SK-N-SH treated with all-trans-retinoic acid at 6 μM for 48 hours (cell line): ENCODE measurements at regions not wholly inside any gene's neighbourhood (a gene's known extent, or its start where the extent isn't known, plus 50 kb on each side); places are given as distances from the start of the nearest gene placed in this dataset.

Source experiments
- ATAC-seq: fragments of 200-7000 bp; cut with Tn5 transposase; 3 replicates; pipeline ENCODE4 v1.9.1; 2020; ENCODE audit warnings: mild to moderate bottlenecking, moderate library complexity
- ARNTL ChIP-seq: fragments of 450-650 bp; formaldehyde crosslinking; IDR thresholded peaks from 2 replicates; pipeline ENCODE4 v1.5.0; 2020; ENCODE audit warnings: low read depth, mild to moderate bottlenecking, moderate library complexity, borderline replicate concordance
- CREB5 ChIP-seq: fragments of 250-450 bp; sonication (Bioruptor Pico); IDR thresholded peaks from 2 replicates; pipeline ENCODE4 v1.5.1; 2020; ENCODE audit warnings: low read depth, mild to moderate bottlenecking, moderate library complexity
- CSRNP3 ChIP-seq: fragments of 250-450 bp; sonication (Bioruptor Pico); IDR thresholded peaks from 2 replicates; pipeline ENCODE4 v1.5.1; 2021; ENCODE audit warnings: mild to moderate bottlenecking, moderate library complexity
- ESRRG ChIP-seq: fragments of 250-450 bp; sonication (Bioruptor Pico); IDR thresholded peaks from 2 replicates; pipeline ENCODE4 v1.6.1; 2021; ENCODE audit warnings: mild to moderate bottlenecking
- GLIS3 ChIP-seq: fragments of 250-450 bp; sonication (Bioruptor Pico); IDR thresholded peaks from 2 replicates; pipeline ENCODE4 v1.5.0; 2020; ENCODE audit warnings: mild to moderate bottlenecking, moderate library complexity
- ISL1 ChIP-seq: fragments of 250-450 bp; sonication (Bioruptor Pico); IDR thresholded peaks from 2 replicates; pipeline ENCODE4 v2.1.2; 2022; ENCODE audit warnings: mild to moderate bottlenecking, moderate library complexity
- OSR1 ChIP-seq: fragments of 250-450 bp; sonication (Bioruptor Pico); IDR thresholded peaks from 2 replicates; pipeline ENCODE4 v1.8.0; 2022; ENCODE audit warnings: moderate library complexity, mild to moderate bottlenecking, inconsistent platforms
- PATZ1 ChIP-seq: fragments of 250-450 bp; sonication (Bioruptor Pico); IDR thresholded peaks from 2 replicates; pipeline ENCODE4 v1.8.0; 2020; ENCODE audit warnings: mild to moderate bottlenecking, moderate library complexity, borderline replicate concordance
- POU6F1 ChIP-seq: fragments of 250-450 bp; sonication (Bioruptor Pico); IDR thresholded peaks from 2 replicates; pipeline ENCODE4 v1.8.0; 2021; ENCODE audit warnings: low read depth, mild to moderate bottlenecking, moderate library complexity, borderline replicate concordance
- PPARA ChIP-seq: fragments of 250-450 bp; sonication (Bioruptor Pico); IDR thresholded peaks from 2 replicates; pipeline ENCODE4 v1.5.0; 2020; ENCODE audit warnings: mild to moderate bottlenecking, borderline replicate concordance
- RARB ChIP-seq: fragments of 250-450 bp; sonication (Bioruptor Pico); IDR thresholded peaks from 2 replicates; pipeline ENCODE4 v1.8.0; 2021; ENCODE audit warnings: mild to moderate bottlenecking, moderate library complexity
- SNAI2 ChIP-seq: fragments of 250-450 bp; sonication (Bioruptor Pico); IDR thresholded peaks from 2 replicates; pipeline ENCODE4 v1.5.0; 2020; ENCODE audit warnings: mild to moderate bottlenecking, moderate library complexity
- TCF4 ChIP-seq: fragments of 250-450 bp; sonication (Bioruptor Pico); IDR thresholded peaks from 2 replicates; pipeline ENCODE4 v1.8.0; 2021; ENCODE audit warnings: mild to moderate bottlenecking, moderate library complexity, borderline replicate concordance
- TOX ChIP-seq: fragments of 250-450 bp; sonication (Bioruptor Pico); IDR thresholded peaks from 2 replicates; pipeline ENCODE4 v1.8.0; 2021; ENCODE audit warnings: mild to moderate bottlenecking, moderate library complexity, borderline replicate concordance
- ZC3H10 ChIP-seq: fragments of 250-450 bp; sonication (Bioruptor Pico); IDR thresholded peaks from 2 replicates; pipeline ENCODE4 v1.5.1; 2021; ENCODE audit warnings: mild to moderate bottlenecking, moderate library complexity
- ZFP3 ChIP-seq: fragments of 250-450 bp; sonication (Bioruptor Pico); IDR thresholded peaks from 2 replicates; pipeline ENCODE4 v1.5.0; 2020; ENCODE audit warnings: mild to moderate bottlenecking, moderate library complexity
- ZFP30 ChIP-seq: fragments of 450-650 bp; formaldehyde crosslinking; IDR thresholded peaks from 2 replicates; pipeline ENCODE4 v1.5.0; 2022; ENCODE audit warnings: mild to moderate bottlenecking, moderate library complexity
- ZNF565 ChIP-seq: fragments of 450-650 bp; formaldehyde crosslinking; conservative IDR thresholded peaks from 2 replicates; pipeline ENCODE4 v1.5.0; 2020; ENCODE audit warnings: low read depth, mild to moderate bottlenecking, moderate library complexity
- ZNF70 ChIP-seq: fragments of 450-650 bp; formaldehyde crosslinking; IDR thresholded peaks from 2 replicates; pipeline ENCODE4 v1.5.0; 2020; ENCODE audit warnings: mild to moderate bottlenecking, moderate library complexity
- ZNF8 ChIP-seq: fragments of 450-650 bp; formaldehyde crosslinking; IDR thresholded peaks from 2 replicates; pipeline ENCODE4 v1.5.0; 2020; ENCODE audit warnings: mild to moderate bottlenecking, moderate library complexity
- TF ChIP-seq, protein P1 (sequence below): fragments of 250-450 bp; sonication (Bioruptor Pico); IDR thresholded peaks from 2 replicates; pipeline ENCODE4 v1.5.0; 2020; ENCODE audit warnings: mild to moderate bottlenecking, moderate library complexity

GRCh38 chrX:102042372-102043325 lies 82.8 kb upstream of the TCEAL2 start:
- no peak for ATAC-seq
- TF ChIP-seq RARB (no peak), TCF4 (CRISPR knock-in tag) (no peak), OSR1 (CRISPR knock-in tag) (no peak), ZNF565 (CRISPR knock-in tag) (no peak), CREB5 (CRISPR knock-in tag) (no peak), CSRNP3 (CRISPR knock-in tag) (no peak), ZFP30 (CRISPR knock-in tag) (no peak), ZNF8 (CRISPR knock-in tag) (no peak), SNAI2 (no peak), PPARA (CRISPR knock-in tag) (no peak), PATZ1 (CRISPR knock-in tag) (no peak), ZFP3 (CRISPR knock-in tag) (no peak), ISL1 (CRISPR knock-in tag) (no peak)
- TF ChIP-seq, protein P1, sequence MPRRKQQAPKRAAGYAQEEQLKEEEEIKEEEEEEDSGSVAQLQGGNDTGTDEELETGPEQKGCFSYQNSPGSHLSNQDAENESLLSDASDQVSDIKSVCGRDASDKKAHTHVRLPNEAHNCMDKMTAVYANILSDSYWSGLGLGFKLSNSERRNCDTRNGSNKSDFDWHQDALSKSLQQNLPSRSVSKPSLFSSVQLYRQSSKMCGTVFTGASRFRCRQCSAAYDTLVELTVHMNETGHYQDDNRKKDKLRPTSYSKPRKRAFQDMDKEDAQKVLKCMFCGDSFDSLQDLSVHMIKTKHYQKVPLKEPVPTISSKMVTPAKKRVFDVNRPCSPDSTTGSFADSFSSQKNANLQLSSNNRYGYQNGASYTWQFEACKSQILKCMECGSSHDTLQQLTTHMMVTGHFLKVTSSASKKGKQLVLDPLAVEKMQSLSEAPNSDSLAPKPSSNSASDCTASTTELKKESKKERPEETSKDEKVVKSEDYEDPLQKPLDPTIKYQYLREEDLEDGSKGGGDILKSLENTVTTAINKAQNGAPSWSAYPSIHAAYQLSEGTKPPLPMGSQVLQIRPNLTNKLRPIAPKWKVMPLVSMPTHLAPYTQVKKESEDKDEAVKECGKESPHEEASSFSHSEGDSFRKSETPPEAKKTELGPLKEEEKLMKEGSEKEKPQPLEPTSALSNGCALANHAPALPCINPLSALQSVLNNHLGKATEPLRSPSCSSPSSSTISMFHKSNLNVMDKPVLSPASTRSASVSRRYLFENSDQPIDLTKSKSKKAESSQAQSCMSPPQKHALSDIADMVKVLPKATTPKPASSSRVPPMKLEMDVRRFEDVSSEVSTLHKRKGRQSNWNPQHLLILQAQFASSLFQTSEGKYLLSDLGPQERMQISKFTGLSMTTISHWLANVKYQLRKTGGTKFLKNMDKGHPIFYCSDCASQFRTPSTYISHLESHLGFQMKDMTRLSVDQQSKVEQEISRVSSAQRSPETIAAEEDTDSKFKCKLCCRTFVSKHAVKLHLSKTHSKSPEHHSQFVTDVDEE (CRISPR knock-in tag) = no peak

DNA sequence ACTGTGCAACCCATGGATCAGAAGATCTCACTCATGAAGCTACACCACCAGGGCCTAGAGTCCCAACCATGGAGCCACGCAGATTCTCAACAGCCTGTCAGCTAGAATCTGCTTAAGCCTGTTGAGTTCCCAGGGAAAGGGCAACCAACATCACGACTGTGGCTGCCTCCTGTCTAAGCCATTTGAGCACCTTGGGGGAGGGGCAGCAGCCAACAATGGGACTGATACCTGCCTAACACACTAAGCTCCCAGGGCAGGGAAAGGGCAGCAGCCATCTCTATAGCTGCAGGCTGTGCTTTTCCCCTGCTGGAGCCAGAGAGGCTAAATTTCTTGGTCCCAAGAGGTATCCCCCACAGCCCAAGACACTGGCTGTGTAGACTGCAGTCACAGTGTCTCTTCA lies 96.5 kb upstream of the TCEAL2 start:
- TF ChIP-seq ARNTL (CRISPR knock-in tag) (no peak), ZNF565 (CRISPR knock-in tag) (no peak), RARB (no peak), TOX (CRISPR knock-in tag) (no peak), GLIS3 (CRISPR knock-in tag) (no peak), TCF4 (CRISPR knock-in tag) (no peak), POU6F1 (no peak), ZC3H10 (CRISPR knock-in tag) (no peak), PPARA (CRISPR knock-in tag) (no peak), ZFP3 (CRISPR knock-in tag) (no peak), ESRRG (CRISPR knock-in tag) (no peak), PATZ1 (CRISPR knock-in tag) (no peak), ZFP30 (CRISPR knock-in tag) (no peak), ZNF70 (CRISPR knock-in tag) (no peak)
- TF ChIP-seq, protein P1 (CRISPR knock-in tag) = no peak
- TF ChIP-seq, all 23 proteins: peak for 0
- ATAC-seq = no peak
